HG03060 (cell line): ENCODE measurements at regions not wholly inside any gene's neighbourhood (a gene's known extent, or its start where the extent isn't known, plus 50 kb on each side); places are given as distances from the start of the nearest gene placed in this dataset.

Experiments
- ATAC-seq: cut with Tn5 transposase; IDR thresholded peaks from one replicate; pipeline ENCODE4 v1.9.1; 2021; ENCODE audit warnings: low read depth, moderate number of reproducible peaks; ENCODE audit not compliant: unreplicated experiment

- ATAC-seq: no peak
These were observed 50.4 kb downstream of the RTL9 start for GRCh38 chrX:110408949-110409588.

GRCh38 chrX:110409925-110410324 lies 51.3 kb downstream of the RTL9 start:
- no peak for ATAC-seq

DNA sequence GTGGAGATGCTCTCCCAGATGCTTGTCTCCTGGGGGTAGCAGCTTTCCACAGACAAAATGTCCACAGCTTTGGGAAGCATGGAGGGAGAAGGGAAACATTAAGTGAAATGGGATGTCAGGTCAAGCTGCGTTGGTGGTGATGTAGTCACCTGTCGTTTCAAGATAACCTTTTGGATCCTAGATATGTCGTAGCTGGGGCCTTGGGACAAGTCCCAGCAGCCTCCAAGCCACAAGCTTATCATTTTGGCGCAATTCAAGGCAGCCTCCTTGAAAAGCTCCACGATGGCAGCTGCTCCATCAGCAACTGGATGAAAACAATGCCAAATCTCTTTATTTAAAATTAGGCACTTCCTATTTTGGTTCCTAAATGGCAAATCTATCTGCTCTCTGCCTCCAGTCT lies 52.0 kb downstream of the RTL9 start:
- no peak for ATAC-seq

DNA sequence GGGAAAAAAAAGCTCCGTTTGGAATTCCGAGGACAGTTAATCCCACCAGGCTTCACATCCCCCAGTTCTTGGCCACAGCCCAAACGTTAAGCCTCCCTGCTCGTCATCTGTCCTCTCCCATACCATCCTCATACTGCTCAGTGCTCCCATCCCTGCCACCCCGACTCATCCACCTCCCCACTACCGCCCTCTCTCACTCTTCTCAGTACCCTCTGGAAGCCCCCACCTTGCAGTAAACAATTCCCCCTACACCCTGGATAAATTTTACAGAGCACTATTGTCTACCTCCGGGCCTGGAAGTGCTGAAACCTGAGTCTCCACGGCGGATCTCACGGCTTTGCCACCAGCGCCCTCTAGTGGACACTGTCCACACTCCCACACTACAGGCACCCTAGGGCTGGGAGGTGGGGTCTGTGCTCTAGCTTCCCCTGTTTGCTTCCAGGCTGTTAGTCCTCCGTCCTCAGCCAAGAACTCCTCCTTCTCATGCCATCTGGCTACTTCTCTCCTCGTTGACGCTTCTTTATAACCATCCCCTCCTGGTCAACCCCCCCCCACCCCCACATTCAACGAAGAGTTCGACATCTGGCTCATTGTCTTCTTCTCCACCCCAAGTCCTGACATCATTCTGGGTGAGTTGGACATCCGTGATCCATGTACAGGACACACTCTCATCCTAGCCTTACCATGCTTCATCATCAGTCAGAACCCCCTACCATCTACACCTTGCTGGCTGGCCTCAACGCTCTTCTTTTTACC lies 54.5 kb downstream of the RTL9 start:
- ATAC-seq: no peak

DNA sequence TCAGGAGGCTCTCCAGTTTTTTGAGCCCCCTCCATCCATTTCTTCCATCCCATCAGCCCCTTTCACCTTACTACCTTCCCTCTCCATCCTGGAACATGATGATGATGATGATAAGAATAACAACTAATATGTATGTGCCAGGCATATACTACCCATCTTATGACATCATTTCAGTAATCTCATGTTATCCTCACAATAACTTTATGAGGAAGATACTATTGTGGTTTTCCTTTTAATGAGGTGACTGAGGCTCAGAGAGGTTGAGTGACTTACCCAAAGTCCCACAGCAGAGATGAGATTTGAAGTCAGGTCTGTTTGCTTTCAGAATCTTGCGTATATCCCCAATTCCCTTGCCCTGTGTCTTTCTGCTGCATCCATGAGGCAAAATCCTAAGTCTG lies 55.1 kb downstream of the RTL9 start:
- ATAC-seq: no peak

GRCh38 chrX:110414273-110414672 lies 55.6 kb downstream of the RTL9 start:
- ATAC-seq: peak; percentile 31

- peak; percentile 73 for ATAC-seq
These were observed 56.2 kb downstream of the RTL9 start for GRCh38 chrX:110414679-110415439.

DNA sequence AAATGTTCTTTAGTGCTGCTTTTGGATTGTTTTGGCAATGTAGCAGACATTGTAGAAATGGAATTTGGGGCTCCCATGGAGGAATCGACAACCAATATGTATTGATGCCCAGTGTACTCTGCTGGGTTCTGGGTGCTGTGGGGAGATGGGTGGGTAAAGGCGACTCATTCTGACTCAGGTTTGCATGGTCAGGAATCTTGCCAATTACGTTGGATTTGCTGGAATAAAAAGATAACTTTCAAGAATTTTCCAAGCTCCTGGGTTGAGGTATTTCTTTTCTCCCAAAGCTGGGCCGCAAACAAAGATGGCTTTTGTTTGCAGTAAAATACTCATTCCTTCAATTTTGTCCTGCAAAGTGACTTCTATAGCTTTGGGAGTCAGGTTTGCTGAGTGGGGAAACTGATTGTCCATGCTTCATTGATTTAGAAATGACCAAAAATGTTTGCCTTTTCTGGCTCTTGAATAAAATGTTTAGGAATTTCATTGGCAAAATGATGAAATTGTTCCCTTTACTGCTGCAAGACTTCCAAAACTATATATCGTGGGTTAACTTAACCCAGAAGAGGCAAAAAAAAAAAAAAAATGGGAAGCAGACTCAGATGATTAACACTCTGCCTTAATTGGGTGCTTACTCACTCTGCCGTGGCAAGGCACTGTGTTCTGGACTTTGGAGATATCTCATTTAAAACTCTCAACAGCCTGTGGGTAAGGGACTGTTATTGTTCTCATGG lies 57.0 kb downstream of the RTL9 start:
- no peak for ATAC-seq

- ATAC-seq: no peak
These were observed 58.5 kb downstream of the RTL9 start for GRCh38 chrX:110417128-110417527.

DNA sequence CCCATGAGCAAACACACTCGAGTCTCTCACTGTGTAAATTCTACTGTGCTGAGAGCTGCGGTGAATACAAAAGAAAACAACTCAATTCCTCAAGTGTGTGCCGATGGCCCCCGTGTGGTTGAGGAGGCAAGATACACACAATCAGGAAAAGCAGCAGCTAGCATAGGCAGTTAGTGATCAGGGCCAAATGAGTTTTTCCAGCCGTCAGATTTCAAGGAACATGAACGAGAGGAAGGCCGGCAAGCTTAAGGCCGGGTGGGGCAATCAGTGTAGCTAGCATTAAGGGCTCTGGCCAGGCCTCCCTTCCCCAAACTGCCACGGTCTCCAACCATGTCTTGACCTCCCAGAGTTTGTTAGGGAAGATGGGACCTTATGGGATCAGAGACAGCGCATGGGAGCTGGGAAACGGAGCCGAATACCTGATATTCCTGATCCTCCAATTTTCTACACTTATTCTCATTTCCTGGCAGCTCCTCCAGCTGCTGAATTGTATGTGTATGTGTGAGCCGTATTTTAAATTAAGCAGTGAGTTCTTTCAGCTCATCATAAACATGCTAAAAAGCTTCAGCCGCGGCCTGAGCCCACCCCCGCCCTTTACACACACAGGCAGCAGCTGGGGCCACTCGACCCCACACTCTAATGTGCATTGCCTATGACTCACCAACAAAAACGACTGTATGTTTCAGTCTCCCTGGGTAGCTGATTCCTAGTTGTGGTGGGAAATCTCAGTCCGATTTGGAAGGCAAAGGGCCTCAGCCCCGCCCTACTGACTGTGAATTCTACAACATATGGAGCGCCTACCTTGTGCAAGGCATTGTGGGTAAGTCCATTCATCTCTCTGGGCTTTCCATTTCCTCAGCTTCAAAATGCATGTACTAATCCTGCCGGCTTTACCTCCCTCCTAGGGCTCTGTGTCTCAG lies 59.9 kb downstream of the RTL9 start:
- ATAC-seq: no peak

DNA sequence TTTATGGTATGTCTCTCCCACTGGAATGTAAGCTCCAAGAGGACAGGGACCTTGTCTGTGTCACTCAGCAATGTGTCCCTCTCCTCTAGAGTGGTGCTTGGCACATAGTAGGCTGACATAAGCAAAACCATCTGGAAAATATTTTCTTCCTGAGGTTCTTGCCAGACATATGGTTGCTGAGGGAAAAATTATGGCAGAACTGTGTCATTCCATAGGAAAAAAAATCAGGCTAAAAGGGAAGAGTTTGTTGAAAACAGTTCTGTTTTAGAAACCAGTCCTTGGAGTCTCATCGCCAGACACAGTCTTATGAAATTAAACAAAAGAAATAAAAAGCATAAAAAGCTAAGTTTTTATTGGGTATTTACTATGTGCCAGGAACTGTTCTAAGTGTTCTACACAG lies 60.9 kb downstream of the RTL9 start:
- ATAC-seq: no peak

- no peak for ATAC-seq
These were observed 62.3 kb downstream of the RTL9 start for GRCh38 chrX:110420771-110421499.

- ATAC-seq: no peak
These were observed 63.1 kb downstream of the RTL9 start for GRCh38 chrX:110421500-110422455.

DNA sequence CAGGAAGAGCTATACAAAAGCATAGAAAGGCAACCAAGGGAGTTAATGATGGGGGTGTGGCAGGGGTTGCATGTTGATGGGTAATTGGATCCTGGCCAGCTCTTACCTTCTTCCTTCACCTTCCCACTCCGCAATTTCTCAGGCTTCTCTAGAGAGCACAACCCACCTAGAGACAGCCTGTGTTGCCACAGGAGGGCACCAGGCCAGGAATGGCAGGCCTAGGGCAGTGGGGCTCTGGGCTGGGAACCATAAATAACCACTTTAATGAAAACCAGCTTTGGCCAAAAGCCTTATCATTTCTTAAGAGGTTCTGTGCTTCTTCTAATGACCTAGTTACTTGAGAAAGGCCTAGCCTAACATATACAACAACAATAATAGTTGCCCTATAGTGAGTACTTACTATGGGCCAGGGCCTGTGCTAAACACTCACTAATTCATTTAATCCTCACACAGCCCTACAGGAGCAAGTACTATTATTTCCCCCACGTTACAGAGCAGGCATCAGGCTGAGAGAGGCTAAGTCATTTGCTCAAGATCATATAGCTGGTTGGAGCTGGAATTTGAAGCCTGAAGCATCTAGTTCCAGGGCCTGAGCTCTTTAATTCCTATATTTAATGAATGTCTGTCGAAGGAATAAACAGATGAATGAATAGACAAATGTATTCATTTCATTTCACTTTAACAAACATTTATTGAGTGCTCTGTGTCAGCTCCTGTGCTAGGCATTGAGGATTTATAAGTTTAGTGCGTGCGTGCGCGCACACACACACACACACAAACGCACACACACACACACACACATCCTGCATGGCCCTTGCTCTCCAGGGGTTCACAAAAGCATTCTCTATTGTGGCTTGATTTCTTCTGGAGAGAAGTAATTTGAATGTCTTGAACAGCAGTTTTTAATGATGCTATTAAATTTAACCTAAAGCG lies 66.8 kb downstream of the RTL9 start:
- ATAC-seq: no peak

DNA sequence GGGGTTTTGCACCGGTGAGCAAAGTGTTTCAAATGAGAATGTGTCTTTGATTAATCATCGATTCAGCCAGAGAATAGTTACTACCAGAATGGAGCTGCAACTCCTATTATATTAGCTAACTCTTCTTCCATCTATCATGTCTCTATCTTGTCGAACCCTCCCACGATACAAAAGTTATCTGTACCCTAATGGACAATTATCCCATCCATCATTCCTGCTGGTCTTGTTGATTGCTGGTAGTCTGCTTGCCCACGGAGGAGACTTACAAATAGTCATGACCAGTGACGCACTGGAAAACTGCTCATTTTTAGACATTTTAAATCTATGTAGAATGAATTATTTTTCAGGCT lies 67.5 kb downstream of the RTL9 start:
- no peak for ATAC-seq

- ATAC-seq: no peak
These were observed 68.4 kb downstream of the RTL9 start for GRCh38 chrX:110427076-110427475.

GRCh38 chrX:110428144-110428543 lies 69.5 kb downstream of the RTL9 start:
- ATAC-seq: no peak
